GM19239 (cell line): ENCODE measurements at regions not wholly inside any gene's neighbourhood (a gene's known extent, or its start where the extent isn't known, plus 50 kb on each side); places are given as distances from the start of the nearest gene placed in this dataset.

ENCODE experiments used
- DNase-seq: peaks from one replicate; pipeline ENCODE4 v3.0.0; 2011; ENCODE audit warnings: low spot score; ENCODE audit not compliant: insufficient read length
- FAIRE-seq: peaks from 2 replicates; lab custom pipeline; 2011; peaks lifted over from hg19 to GRCh38; lab: Jason Lieb, UNC

- no peak for FAIRE-seq
- DNase-seq, result no peak
Observed at GRCh38 chr13:68028701-68029100, 798.6 kb upstream of the PCDH9 start.

DNA sequence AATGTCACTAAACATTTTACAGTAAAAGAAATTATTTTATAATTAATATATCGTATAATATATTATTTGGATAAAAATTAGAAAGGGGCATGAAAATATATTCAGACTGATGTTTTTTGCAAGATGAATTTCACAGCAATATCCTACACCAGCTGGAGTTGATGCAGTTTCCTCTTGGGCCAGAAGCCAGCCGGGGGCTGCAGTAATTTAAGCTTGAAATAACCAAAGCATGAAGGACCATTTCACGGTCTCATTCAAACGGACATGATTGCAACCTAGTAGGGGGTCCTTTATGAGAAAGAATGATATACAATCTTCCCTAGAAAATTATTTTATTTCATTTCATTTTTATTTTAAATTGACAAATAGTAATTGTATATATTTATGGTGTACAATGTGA lies 797.2 kb upstream of the PCDH9 start:
- DNase-seq (no peak), FAIRE-seq (no peak)

DNA sequence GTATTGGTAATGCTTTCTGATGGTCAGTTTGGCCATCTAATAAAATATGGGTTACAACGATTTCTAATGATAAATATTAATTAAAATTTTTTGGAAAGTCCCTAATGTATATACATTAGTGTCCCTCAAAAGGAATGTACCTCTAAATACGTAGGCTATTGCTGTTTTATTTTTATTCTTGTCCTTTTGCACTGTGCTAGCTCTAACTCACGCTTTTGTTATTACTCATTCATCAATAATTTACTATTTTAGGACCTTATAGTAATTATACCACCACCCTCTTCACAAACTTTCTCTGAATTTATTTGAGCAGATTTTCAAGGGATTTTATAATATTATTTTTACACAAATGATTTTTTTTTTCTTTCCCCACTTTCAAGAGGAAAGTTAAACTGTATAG lies 795.9 kb upstream of the PCDH9 start:
- DNase-seq (no peak), FAIRE-seq (no peak)

GRCh38 chr13:68025604-68026003 lies 795.5 kb upstream of the PCDH9 start:
- no peak for DNase-seq
- FAIRE-seq, result no peak

GRCh38 chr13:68023838-68024581 lies 793.9 kb upstream of the PCDH9 start:
- FAIRE-seq (no peak), DNase-seq (no peak)

DNA sequence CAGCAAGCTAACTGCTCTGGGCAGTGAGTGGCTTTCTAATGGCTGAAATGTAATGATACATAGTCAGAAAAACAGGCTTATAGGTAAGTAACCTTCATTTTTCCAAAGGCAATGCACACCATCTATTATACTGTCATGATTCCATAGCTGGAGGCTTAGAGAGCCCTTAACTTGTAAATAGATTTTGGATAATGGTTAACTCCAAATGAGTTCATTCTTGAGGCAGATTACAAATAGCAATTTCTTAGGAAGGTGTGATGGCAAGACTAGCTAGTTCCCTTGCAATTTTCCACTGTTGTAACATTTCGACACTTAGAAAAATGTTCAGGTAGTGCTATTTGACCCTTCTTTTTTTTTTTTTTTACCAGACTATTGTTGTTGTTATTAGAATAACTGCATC lies 789.8 kb upstream of the PCDH9 start:
- DNase-seq, result no peak
- FAIRE-seq, result no peak

DNA sequence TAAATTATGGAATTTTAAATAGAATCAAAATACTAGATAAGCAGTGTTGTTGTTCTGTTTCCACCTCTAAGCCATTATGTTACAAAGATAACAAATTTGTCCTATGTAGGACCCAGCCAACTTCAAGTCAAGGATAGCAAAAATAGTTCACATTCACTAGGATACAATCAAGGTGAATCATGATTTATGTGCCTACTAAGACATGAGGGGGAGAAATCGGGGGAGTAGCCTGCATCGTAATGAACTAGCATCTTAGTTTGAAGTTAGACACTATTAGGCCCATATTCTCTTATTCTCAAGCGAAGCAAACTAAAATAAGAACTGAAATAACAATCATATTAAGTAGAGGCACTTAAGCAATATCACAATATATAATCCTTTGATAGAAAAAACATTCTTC lies 779.4 kb upstream of the PCDH9 start:
- no peak for DNase-seq
- FAIRE-seq, result no peak

DNA sequence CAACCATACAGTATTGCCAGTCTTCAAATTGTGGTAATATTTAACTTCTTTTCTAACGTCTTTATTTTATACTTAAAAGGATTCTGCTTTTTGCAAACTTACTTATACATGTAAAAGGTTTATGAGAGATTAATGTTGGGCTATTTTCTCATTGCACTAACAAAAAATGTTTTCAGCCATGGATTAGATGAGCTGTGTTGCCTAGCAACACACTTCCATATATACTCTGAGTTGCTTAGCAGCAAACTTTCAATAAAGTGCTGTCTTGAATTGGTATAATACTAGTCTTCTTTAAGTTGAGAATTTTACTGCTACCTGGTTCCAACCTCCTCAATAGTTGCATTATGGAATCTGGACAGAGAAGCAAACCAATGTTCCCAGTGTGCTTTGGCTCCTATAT lies 777.4 kb upstream of the PCDH9 start:
- FAIRE-seq (no peak), DNase-seq (no peak)

GRCh38 chr13:67996101-67996500 lies 766.0 kb upstream of the PCDH9 start:
- no peak for FAIRE-seq
- no peak for DNase-seq

DNA sequence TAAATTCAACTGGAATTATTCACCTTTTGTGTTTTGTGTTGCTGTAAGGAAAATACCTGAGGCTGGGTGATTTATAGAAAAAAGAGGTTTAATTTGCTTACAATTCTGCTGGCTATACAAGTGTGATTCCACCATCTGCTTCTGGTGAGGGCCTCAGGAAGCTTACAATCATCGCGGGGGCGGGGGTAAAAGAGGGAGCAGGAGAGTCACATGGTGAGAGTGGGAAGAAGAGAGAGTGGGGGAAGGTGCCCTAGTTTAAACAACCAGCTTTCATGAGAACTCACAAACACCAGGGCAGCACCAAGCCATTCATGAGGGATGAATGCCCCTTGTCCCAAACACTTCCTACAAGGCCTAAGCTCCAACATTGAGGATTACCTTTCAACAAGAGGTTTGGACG lies 760.7 kb upstream of the PCDH9 start:
- DNase-seq, result no peak
- FAIRE-seq, result no peak

GRCh38 chr13:67986234-67986633 lies 756.1 kb upstream of the PCDH9 start:
- DNase-seq (no peak), FAIRE-seq (no peak)

DNA sequence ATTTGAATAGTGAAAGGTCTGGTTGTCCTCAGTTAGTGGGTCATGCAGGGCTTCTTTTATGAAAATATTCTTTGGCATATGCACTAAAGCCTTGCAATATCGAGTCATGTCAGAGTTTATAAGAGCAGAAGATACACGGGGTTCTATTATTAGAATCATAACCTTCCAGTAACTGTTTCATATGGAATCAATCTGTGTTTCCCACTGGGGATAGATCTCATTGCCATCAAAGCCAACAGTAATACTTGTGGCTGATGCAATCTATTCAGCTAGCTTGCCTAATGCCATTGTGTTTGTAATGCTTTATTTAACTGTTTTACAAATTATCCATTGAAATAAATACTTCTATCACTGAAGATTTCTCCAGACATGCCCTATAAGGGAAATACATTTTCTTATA lies 746.9 kb upstream of the PCDH9 start:
- no peak for FAIRE-seq

DNA sequence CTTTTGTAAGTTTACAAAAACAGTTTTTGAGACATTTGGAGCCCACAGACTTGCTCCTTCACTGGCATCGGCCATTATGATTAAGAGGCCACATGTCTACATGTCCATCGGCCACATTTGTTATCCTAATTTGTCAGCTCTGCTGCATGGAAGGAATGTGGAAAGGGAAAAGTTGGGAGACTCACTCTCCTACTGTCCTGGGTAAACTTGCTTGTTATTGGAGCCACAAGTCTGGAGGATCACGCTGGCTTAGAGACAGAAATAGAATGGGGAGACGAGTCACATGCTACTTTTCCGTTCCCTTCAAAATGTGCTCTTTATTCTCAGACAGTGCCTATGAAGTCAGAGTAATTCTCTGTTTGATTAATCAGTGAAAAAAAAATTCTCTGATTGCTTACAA lies 741.2 kb upstream of the PCDH9 start:
- FAIRE-seq (no peak), DNase-seq (no peak)

More for the DNA sequence above, 746.9 kb upstream of the PCDH9 start:
- no peak for DNase-seq

- no peak for DNase-seq
- FAIRE-seq, result no peak
Observed at GRCh38 chr13:67967031-67967430, 736.9 kb upstream of the PCDH9 start.

DNA sequence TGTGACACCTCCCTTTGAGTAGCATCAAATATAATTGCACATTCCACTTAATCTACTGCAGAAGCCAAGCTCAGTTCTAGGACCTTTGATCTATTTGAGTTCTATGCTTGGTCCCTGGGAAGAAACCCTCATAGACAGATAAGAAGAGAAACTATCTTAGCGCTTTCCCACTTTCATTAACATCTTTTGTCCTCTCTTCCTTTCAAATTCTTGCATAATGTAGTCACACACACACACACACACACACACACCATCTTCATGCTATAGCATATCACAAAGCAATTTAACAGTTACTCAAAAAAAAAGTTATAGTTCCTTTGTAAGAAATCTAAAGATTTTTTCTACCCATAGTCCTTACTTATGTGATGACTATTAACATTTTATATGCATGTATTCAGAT lies 735.9 kb upstream of the PCDH9 start:
- FAIRE-seq, result no peak
- DNase-seq, result no peak

- DNase-seq (no peak), FAIRE-seq (no peak)
Observed at GRCh38 chr13:67964986-67965385, 734.9 kb upstream of the PCDH9 start.

GRCh38 chr13:67964091-67964490 lies 734.0 kb upstream of the PCDH9 start:
- FAIRE-seq, result no peak

DNA sequence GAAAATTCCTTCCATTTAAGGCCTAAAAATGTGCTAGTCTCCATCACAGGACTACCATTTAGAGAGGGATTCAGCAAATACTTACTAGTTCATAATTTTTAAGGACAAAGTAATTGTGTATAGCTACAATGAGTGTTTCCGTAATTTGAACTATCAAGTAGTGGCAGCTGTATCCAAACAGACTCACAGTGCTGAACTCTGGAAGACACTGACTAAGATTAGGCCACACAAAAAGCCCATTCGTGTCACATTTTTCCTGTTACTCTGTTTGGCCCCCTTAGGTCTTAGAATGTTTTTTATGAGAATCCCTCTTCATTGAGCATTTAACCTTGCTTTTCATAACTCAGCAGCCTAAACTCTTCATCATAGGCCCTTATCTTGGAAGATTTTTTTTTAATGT lies 731.2 kb upstream of the PCDH9 start:
- DNase-seq, result no peak
- no peak for FAIRE-seq

More at GRCh38 chr13:67964091-67964490, 734.0 kb upstream of the PCDH9 start:
- no peak for DNase-seq

DNA sequence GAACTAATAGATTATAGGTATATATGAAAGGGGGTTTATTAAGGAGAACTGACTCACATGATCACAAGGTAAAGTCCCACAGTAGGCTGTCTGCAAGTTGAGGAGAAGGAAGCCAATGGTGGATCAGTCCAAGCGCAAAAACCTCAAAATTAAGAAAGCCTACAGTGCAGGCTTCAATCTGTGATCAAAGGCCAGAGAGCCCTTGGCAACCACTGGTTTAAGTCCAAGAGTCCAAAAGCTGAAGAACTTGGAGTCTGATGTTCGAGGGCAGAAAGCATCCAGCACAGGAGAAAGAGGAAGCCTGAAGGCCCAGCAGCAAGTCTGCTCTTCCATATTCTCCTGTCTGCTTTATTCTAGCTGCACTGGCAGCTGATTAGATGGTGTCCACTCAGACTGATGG lies 721.3 kb upstream of the PCDH9 start:
- DNase-seq (no peak), FAIRE-seq (no peak)

DNA sequence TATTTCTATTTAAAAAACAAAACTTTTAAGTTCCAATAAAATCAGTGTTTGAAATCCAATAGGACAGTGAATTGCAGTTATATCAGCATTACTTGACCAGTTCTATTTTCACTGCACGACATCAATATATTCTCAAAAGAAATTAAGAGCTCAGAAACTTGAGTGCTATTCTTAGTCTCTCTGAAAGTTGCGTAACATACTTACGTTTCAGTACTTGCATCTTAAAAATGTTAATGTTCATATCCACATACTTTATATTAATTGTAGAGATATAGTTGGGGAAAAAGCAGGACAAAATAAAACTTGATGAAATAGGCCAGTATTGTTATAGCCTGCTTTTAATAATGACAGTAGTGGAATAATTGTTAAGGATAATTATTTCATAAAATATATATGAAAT lies 720.5 kb upstream of the PCDH9 start:
- DNase-seq, result no peak
- FAIRE-seq, result no peak

GRCh38 chr13:67946131-67946530 lies 716.0 kb upstream of the PCDH9 start:
- DNase-seq, result no peak
- FAIRE-seq, result no peak

GRCh38 chr13:67943116-67943515 lies 713.0 kb upstream of the PCDH9 start:
- no peak for FAIRE-seq
- DNase-seq, result no peak

GRCh38 chr13:67935626-67936025 lies 705.5 kb upstream of the PCDH9 start:
- DNase-seq, result no peak
- no peak for FAIRE-seq
